HepG2 (cell line): ENCODE measurements at regions not wholly inside any gene's neighbourhood (a gene's known extent, or its start where the extent isn't known, plus 50 kb on each side); places are given as distances from the start of the nearest gene placed in this dataset.

Source experiments
- ATAC-seq: fragments of 200-7000 bp; cut with Tn5 transposase; 3 replicates; pipeline ENCODE4 v1.9.1; 2020; ENCODE audit warnings: mild to moderate bottlenecking, moderate library complexity
- BruUV-seq: library from RNA; stranded (reverse); fragments of 400-500 nt; replicated peaks from 2 replicates; lab custom pipeline; 2021; lab: Mats Ljungman, UMichigan
- CTCF ChIA-PET: fragments of 300-600 bp; formaldehyde crosslinking; extraction: SDS; loops from one replicate; lab custom pipeline; 2021; ENCODE audit warnings: low total read pairs, inconsistent platforms, low intra/inter-chr PET ratio; lab: Yijun Ruan, JAX
- POLR2A ChIA-PET: fragments of 350-600 bp; sonication (Branson Sonifier 250); formaldehyde crosslinking; loops from one replicate; lab custom pipeline; 2020; ENCODE audit warnings: antibody characterized with exemption, inconsistent platforms; lab: Yijun Ruan, JAX
- DNase-seq: peaks from one replicate; pipeline ENCODE4 v3.0.0-alpha.2; 2015; ENCODE audit warnings: low spot score
- FAIRE-seq: peaks from 3 replicates; lab custom pipeline; 2011; peaks lifted over from hg19 to GRCh38; lab: Jason Lieb, UNC
- H2AFZ ChIP-seq: one replicate; pipeline ENCODE4 v1.6.1; 2011; ENCODE audit warnings: low read length, inconsistent platforms
- H3K27ac ChIP-seq: fragments of 300-600 bp; 3 replicates; pipeline ENCODE4 v1.8.0; 2011; ENCODE audit warnings: mixed run types, mild to moderate bottlenecking, mixed read lengths, low read length, inconsistent platforms; ENCODE audit not compliant: insufficient read depth; ENCODE audit errors: extremely low read length
- H3K27me3 ChIP-seq, 2 experiments: fragments of 200-600 bp in 1 of 2; 2 replicates in 1 of 2; 3 replicates in 1 of 2; pipeline versions ENCODE4 v1.6.0 to v1.8.0; 2011; ENCODE audit warnings: low read length in 2 of 2, mild to moderate bottlenecking in 2 of 2, moderate library complexity in 2 of 2, inconsistent platforms in 1 of 2; ENCODE audit not compliant: insufficient read depth in 2 of 2, control insufficient read depth in 1 of 2
- H3K36me3 ChIP-seq, 2 experiments: fragments of 200-600 bp in 1 of 2; replicated peaks in 1 of 2; 2 replicates in 1 of 2; 3 replicates in 1 of 2; pipeline versions ENCODE4 v1.5.1 to v1.8.0; 2011; ENCODE audit warnings: low read length in 2 of 2, inconsistent platforms in 1 of 2; ENCODE audit not compliant: insufficient read depth in 2 of 2, control insufficient read depth in 1 of 2
- H3K4me1 ChIP-seq: 2 replicates; pipeline ENCODE4 v1.5.1; 2012; ENCODE audit warnings: low read length, inconsistent platforms; ENCODE audit not compliant: insufficient read depth
- H3K4me2 ChIP-seq: 2 replicates; pipeline ENCODE4 v1.6.0; 2011; ENCODE audit warnings: low read depth, low read length, inconsistent platforms
- H3K4me3 ChIP-seq, 3 experiments: fragments of 200-600 bp in 1 of 3; sonication (generic), shearing (Covaris generic) in 1 of 3; replicated peaks in 1 of 3; 2 replicates each; pipeline ENCODE4 v1.5.1; 2011 to 2016; ENCODE audit warnings: low read length in 3 of 3, inconsistent platforms in 2 of 3, low read depth in 2 of 3, mild to moderate bottlenecking in 2 of 3, control low read depth in 1 of 3, mixed read lengths in 1 of 3; ENCODE audit not compliant: insufficient read depth in 1 of 3
- H3K79me2 ChIP-seq: one replicate; pipeline ENCODE4 v1.6.1; 2011; ENCODE audit warnings: low read length, inconsistent platforms; ENCODE audit not compliant: insufficient read depth
- H3K9ac ChIP-seq: 2 replicates; pipeline ENCODE4 v1.6.0; 2011; ENCODE audit warnings: mild to moderate bottlenecking, low read depth, low read length, inconsistent platforms; ENCODE audit not compliant: insufficient read depth
- H3K9me3 ChIP-seq: 2 replicates; pipeline ENCODE4 v1.5.1; 2012; ENCODE audit warnings: mild to moderate bottlenecking, low read length
- H4K20me1 ChIP-seq: 2 replicates; pipeline ENCODE4 v1.6.0; 2011; ENCODE audit warnings: inconsistent platforms, mild to moderate bottlenecking, low read length, moderate library complexity; ENCODE audit not compliant: insufficient read depth
- CREB1 ChIP-seq, 2 experiments: fragments of 450-650 bp in 1 of 2; IDR thresholded peaks; 2 replicates each; pipeline ENCODE4 v1.6.1; 2016 to 2017; ENCODE audit warnings: control low read depth in 1 of 2, mild to moderate bottlenecking in 1 of 2, missing compliant biosample characterization in 1 of 2, missing genetic modification characterization in 1 of 2
- KMT2B ChIP-seq: IDR thresholded peaks from 2 replicates; pipeline ENCODE4 v1.6.1; 2016; ENCODE audit warnings: missing genetic modification reagents, missing compliant biosample characterization
- LRRFIP1 ChIP-seq: sonication (generic); formaldehyde crosslinking; conservative IDR thresholded peaks from 2 replicates; pipeline ENCODE4 v1.4.0; 2020; ENCODE audit warnings: missing genetic modification reagents
- MLLT10 ChIP-seq: sonication (generic); formaldehyde crosslinking; IDR thresholded peaks from 2 replicates; pipeline ENCODE4 v1.4.0; 2020; ENCODE audit warnings: missing genetic modification reagents
- MTA3 ChIP-seq: sonication (generic); formaldehyde crosslinking; IDR thresholded peaks from 2 replicates; pipeline ENCODE4 v1.4.0; 2020; ENCODE audit warnings: missing genetic modification reagents
- RERE ChIP-seq: IDR thresholded peaks from 2 replicates; pipeline ENCODE4 v1.6.1; 2016; ENCODE audit warnings: low read depth, missing genetic modification reagents, missing compliant biosample characterization
- RXRA ChIP-seq: sonication (generic); formaldehyde crosslinking; IDR thresholded peaks from 2 replicates; pipeline ENCODE4 v1.5.1; 2020; ENCODE audit warnings: missing genetic modification reagents
- SP1 ChIP-seq, 2 experiments: fragments of 450-650 bp in 1 of 2; sonication (generic) in 1 of 2; formaldehyde crosslinking in 1 of 2; IDR thresholded peaks; 2 replicates each; pipeline versions ENCODE4 v1.4.0 to v1.6.1; 2016 to 2020; ENCODE audit warnings: missing genetic modification reagents in 1 of 2
- TMF1 ChIP-seq: sonication (generic); formaldehyde crosslinking; IDR thresholded peaks from 2 replicates; pipeline ENCODE4 v1.8.1; 2022; ENCODE audit warnings: low read depth, missing genetic modification reagents
- WIZ ChIP-seq: sonication (generic); formaldehyde crosslinking; IDR thresholded peaks from 2 replicates; pipeline ENCODE4 v1.5.1; 2020; ENCODE audit warnings: mild to moderate bottlenecking, missing genetic modification reagents
- XRCC5 ChIP-seq: fragments of 200-400 bp; formaldehyde crosslinking; optimal IDR thresholded peaks from 2 replicates; pipeline ENCODE3; 2017; ENCODE audit warnings: mild to moderate bottlenecking, low read length
- ZBTB3 ChIP-seq: sonication (generic); formaldehyde crosslinking; IDR thresholded peaks from 2 replicates; pipeline ENCODE4 v1.4.0; 2020; ENCODE audit warnings: low read depth, mild to moderate bottlenecking, moderate library complexity, missing genetic modification reagents, borderline replicate concordance
- ZMYM4 ChIP-seq: sonication (generic); formaldehyde crosslinking; IDR thresholded peaks from 2 replicates; pipeline ENCODE4 v1.8.1; 2023; ENCODE audit warnings: mild to moderate bottlenecking, missing genetic modification reagents
- ZNF264 ChIP-seq: sonication (generic); formaldehyde crosslinking; IDR thresholded peaks from 2 replicates; pipeline ENCODE4 v1.4.0; 2020; ENCODE audit warnings: missing genetic modification reagents
- ZNF382 ChIP-seq: sonication (generic); formaldehyde crosslinking; IDR thresholded peaks from 2 replicates; pipeline ENCODE4 v1.5.0; 2020; ENCODE audit warnings: missing genetic modification reagents, mild to moderate bottlenecking, borderline replicate concordance
- ZNF510 ChIP-seq: sonication (generic); formaldehyde crosslinking; IDR thresholded peaks from 2 replicates; pipeline ENCODE4 v1.4.0; 2020; ENCODE audit warnings: low read depth, mild to moderate bottlenecking, missing genetic modification reagents
- ZNF546 ChIP-seq: sonication (generic); formaldehyde crosslinking; conservative IDR thresholded peaks from 2 replicates; pipeline ENCODE4 v1.8.1; 2023; ENCODE audit warnings: mild to moderate bottlenecking, missing genetic modification reagents
- WGBS: methylation state at CpG from one replicate; pipeline ENCODE4 v1.1.6; 2017; ENCODE audit warnings: low lambda C conversion rate; 5-methylcytosine and 5-hydroxymethylcytosine counted together
- in situ Hi-C: cut with HindIII; loops from 2 replicates; pipeline ENCODE4 v1.10.0; 2017; ENCODE audit warnings: low pct_unique_long_range_greater_than_20kb; ENCODE audit not compliant: extremely low pct_ligation_motif_present
- intact Hi-C: fragments of 100-400 bp; cut with micrococcal nuclease; formaldehyde crosslinking; loops from one replicate; pipeline ENCODE4 v1.10.0; 2022; ENCODE audit not compliant: unreplicated experiment

- TF ChIP-seq ZBTB3 (CRISPR knock-in tag) (no peak), SP1 (IDR thresholded peaks at IDR 0.05) (no peak), SP1 (CRISPR knock-in tag; IDR thresholded peaks at IDR 0.05) (no peak), RXRA (CRISPR knock-in tag) (no peak), RERE (CRISPR knock-in tag) (no peak), ZNF382 (CRISPR knock-in tag) (no peak), ZMYM4 (CRISPR knock-in tag) (no peak)
These were observed 360.8 kb upstream of the MCTP2 start (continued) for GRCh38 chr15:93870583-93870982.

- intact Hi-C loops, result no loop called here
- no peak for FAIRE-seq
- TF ChIP-seq KMT2B (CRISPR knock-in tag) (no peak), CREB1 (IDR thresholded peaks at IDR 0.05) (no peak), CREB1 (CRISPR knock-in tag; IDR thresholded peaks at IDR 0.05) (no peak), ZNF510 (CRISPR knock-in tag) (no peak), TMF1 (CRISPR knock-in tag) (no peak), MLLT10 (no peak), XRCC5 (no peak), ZNF264 (no peak), MTA3 (CRISPR knock-in tag) (no peak), ZNF546 (no peak), LRRFIP1 (CRISPR knock-in tag) (no peak), WIZ (no peak)
These were observed 364.4 kb upstream of the MCTP2 start for GRCh38 chr15:93866948-93867347.

More at GRCh38 chr15:93866948-93867347, 364.4 kb upstream of the MCTP2 start:
- CTCF ChIA-PET, result no interaction called here
- Histone ChIP-seq H3K27me3 (no peaks in the 10 kb centered on the region), H2AFZ (no peak overlapping the region), H3K9ac (no peak overlapping the region), H3K27ac (no peak overlapping the region), H4K20me1 (no peaks in the 10 kb centered on the region), H3K9me3 (no peaks in the 10 kb centered on the region), H3K36me3 (no peaks in the 10 kb centered on the region), H3K4me1 (no peaks in the 10 kb centered on the region), H3K4me2 (no peak overlapping the region), H3K4me3 (no peak overlapping the region), H3K79me2 (no peaks in the 10 kb centered on the region)
- BruUV-seq, result no TSS peak
- no peak for DNase-seq
- in situ Hi-C loops, result no loop called here
- POLR2A ChIA-PET, result no interaction called here
- WGBS, result 13% methylated on average over 1 of the region's 1 CpG
- ATAC-seq, result no peak
